ENCODE measurements at regions not wholly inside any gene's neighbourhood (a gene's known extent, or its start where the extent isn't known, plus 50 kb on each side); places are given as distances from the start of the nearest gene placed in this dataset.

DNA sequence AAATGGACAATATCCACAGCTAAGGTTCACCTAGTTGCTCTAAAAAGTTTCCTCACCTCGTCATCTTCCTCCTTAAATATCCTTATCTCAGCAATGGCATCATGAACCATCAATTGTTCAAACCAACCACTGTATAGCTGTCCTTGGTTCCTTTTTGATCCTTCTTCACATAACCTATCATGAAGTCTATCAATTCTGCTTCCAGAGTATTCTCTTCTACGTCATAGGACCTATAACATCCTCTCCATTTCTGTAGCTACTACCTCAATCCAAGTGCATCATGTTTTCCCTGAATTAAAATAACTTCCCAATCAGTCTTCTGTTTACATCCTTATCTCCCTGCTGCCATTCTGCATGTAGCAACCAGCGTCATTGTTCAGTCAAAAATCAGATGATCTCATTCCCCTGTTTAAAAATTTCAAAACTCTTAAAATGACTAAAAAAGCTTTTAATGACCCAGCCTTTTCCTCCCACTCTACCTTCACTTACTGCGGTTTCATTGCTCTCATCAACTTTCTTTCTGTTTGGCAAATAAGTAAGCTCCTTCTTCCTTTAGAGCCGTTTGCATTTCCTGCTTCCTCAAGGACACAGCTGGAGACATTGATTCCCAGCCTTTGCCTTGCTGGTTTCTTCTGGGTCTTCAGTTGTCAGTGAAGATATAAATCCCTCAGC lies 223.9 kb upstream of the MIR17HG start:
- TF ChIP-seq CTCF (conservative IDR thresholded peaks at IDR 0.05; ENCODE audit: low read depth, low read length) (no peak), EZH2 (IDR thresholded peaks at IDR 0.05; ENCODE audit: low read length, unreplicated experiment) (no peak)
